Right forelimb (tissue), 1 donor: ENCODE measurements at regions not wholly inside any gene's neighbourhood (a gene's known extent, or its start where the extent isn't known, plus 50 kb on each side); places are given as distances from the start of the nearest gene placed in this dataset.
A peak's percentile ranks its signal among the peaks of the same experiment; 100 is the strongest.
"Not testable (repeated sequence)": the region's sequence is repeated elsewhere in the genome, so short reads cannot be mapped to it uniquely, and the experiment has no call there.

ENCODE experiments used
- DNase-seq: peaks from one replicate; pipeline ENCODE4 v3.0.0-alpha.2; 2018

- no peak for DNase-seq
Observed at GRCh38 chr11:70551351-70552166, 153.2 kb downstream of the CTTN start.

- DNase-seq = no peak
Observed at GRCh38 chr11:70552167-70553150, 154.1 kb downstream of the CTTN start.

- DNase-seq = no peak
Observed at GRCh38 chr11:70555078-70555477, 156.7 kb downstream of the CTTN start.

GRCh38 chr11:70556884-70557741 is 158.8 kb downstream of the CTTN start:
- DNase-seq = peak; percentile 67

- no peak for DNase-seq
Observed at GRCh38 chr11:70557742-70558485, 159.6 kb downstream of the CTTN start.

- DNase-seq = no peak
Observed at GRCh38 chr11:70558681-70559080, 160.4 kb downstream of the CTTN start.

GRCh38 chr11:70559516-70559915 is 161.2 kb downstream of the CTTN start:
- DNase-seq = no peak

GRCh38 chr11:70560621-70561020 is 162.3 kb downstream of the CTTN start:
- not testable (repeated sequence) for DNase-seq

- no peak for DNase-seq
Observed at GRCh38 chr11:70566768-70567530, 168.6 kb downstream of the CTTN start.

- DNase-seq = no peak
Observed at GRCh38 chr11:70567680-70568034, 169.3 kb downstream of the CTTN start.

GRCh38 chr11:70568035-70568813 is 169.9 kb downstream of the CTTN start:
- DNase-seq = peak; percentile 80

GRCh38 chr11:70568814-70569617 is 170.7 kb downstream of the CTTN start:
- no peak for DNase-seq

- no peak for DNase-seq
Observed at GRCh38 chr11:70569618-70569890, 171.2 kb downstream of the CTTN start.

GRCh38 chr11:70569996-70570692 is 171.8 kb downstream of the CTTN start:
- no peak for DNase-seq

- DNase-seq = no peak
Observed at GRCh38 chr11:70570693-70571395, 172.5 kb downstream of the CTTN start.

- no peak for DNase-seq
Observed at GRCh38 chr11:70572974-70573260, 174.6 kb downstream of the CTTN start.

GRCh38 chr11:70573701-70574151 is 175.4 kb downstream of the CTTN start:
- no peak for DNase-seq

GRCh38 chr11:70574725-70575347 is 176.5 kb downstream of the CTTN start:
- DNase-seq = no peak
